Thymus (tissue), 11 donors: ENCODE measurements at regions not wholly inside any gene's neighbourhood (a gene's known extent, or its start where the extent isn't known, plus 50 kb on each side); places are given as distances from the start of the nearest gene placed in this dataset.
"Not testable (repeated sequence)": the region's sequence is repeated elsewhere in the genome, so short reads cannot be mapped to it uniquely, and the experiment has no call there.

ENCODE experiments used
- DNase-seq, 9 donors: peaks; one replicate each; pipeline ENCODE4 v3.0.0-alpha.2; 2013; ENCODE audit warnings: low spot score in 9 of 9, low read depth in 6 of 9, missing footprints in 1 of 9
- H3K27ac ChIP-seq, 2 donors: one replicate each; pipeline ENCODE4 v1.5.1; 2013; ENCODE audit warnings: control low read depth in 1 of 2, low read depth in 1 of 2, low read length in 1 of 2, mild to moderate bottlenecking in 1 of 2, moderate library complexity in 1 of 2
- H3K27me3 ChIP-seq, 2 donors: one replicate each; pipeline ENCODE4 v1.5.1; 2013; ENCODE audit warnings: low read length in 1 of 2; ENCODE audit not compliant: control insufficient read depth in 2 of 2, insufficient read depth in 1 of 2
- H3K36me3 ChIP-seq, 2 donors: one replicate each; pipeline ENCODE4 v1.5.1; 2013; ENCODE audit warnings: low read length in 1 of 2, mild to moderate bottlenecking in 1 of 2, moderate library complexity in 1 of 2; ENCODE audit not compliant: control insufficient read depth in 2 of 2, insufficient read depth in 2 of 2
- H3K4me1 ChIP-seq, 2 donors: one replicate each; pipeline ENCODE4 v1.5.1; 2013; ENCODE audit warnings: low read length in 2 of 2; ENCODE audit not compliant: control insufficient read depth in 2 of 2, insufficient read depth in 2 of 2
- H3K4me3 ChIP-seq, 2 donors: one replicate each; pipeline ENCODE4 v1.5.1; 2013; ENCODE audit warnings: low read length in 2 of 2, control low read depth in 1 of 2, mild to moderate bottlenecking in 1 of 2
- H3K9me3 ChIP-seq, 2 donors: one replicate each; pipeline ENCODE4 v1.5.1; 2013; ENCODE audit warnings: low read length in 1 of 2, mild to moderate bottlenecking in 1 of 2; ENCODE audit not compliant: control insufficient read depth in 2 of 2, insufficient read depth in 1 of 2
- WGBS: extraction: QIAGEN DNeasy Blood & Tissue Kit; methylation state at CpG from one replicate; pipeline ENCODE4 v1.1.7; 2013; 5-methylcytosine and 5-hydroxymethylcytosine counted together
- donor health status: healthy.

- DNase-seq, H3K27me3 ChIP-seq, H3K9me3 ChIP-seq, H3K36me3 ChIP-seq, H3K4me3 ChIP-seq, H3K4me1 ChIP-seq, H3K27ac ChIP-seq: not testable (repeated sequence)
- 92% methylated on average over 19 of the region's 19 CpGs for WGBS
Measured at GRCh38 chr16:29203933-29204805, 202.3 kb downstream of the NPIPB11 start.

DNA sequence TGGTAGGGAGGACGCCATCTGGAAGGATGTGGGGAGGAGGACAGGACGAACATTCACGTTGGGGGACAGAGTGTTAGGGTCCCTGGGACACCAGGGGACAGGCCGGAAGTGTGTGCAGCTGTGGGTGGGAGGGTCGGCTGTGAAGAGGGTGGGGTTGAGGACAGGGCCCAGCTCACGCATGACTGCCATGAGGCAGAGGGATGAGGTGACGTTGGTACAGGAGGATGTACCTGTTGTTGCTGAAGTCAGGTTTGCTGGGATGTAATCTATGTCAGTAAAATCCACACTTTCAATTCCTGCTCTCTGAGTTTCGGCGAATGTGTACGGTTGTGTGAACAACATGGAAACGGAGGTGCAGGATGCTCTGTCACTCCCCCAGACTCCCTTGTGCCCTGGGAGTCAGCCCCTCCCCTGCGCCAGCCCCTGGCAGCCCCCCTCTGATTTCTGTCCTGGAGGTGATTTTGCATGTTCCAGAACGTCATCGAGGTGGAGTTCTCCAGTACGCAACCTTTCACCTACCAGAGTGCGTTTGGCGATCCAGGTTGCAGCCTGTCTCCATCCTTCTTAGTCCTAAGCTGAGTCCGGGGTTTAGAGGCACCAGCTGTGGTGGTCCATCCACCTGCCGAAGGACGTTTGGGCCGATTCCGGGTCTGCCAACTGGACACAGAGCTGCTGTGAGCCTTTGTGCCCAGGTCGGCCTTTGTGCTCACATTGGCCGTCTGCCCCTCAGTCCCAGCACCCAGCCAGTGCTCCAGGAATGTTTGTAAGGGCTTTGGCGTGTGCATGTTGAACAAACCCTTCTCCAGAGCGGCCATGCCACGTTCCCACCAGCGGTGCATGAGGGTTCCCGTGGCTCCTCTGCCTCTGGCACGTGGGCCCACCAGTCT, 203.2 kb downstream of the NPIPB11 start:
- not testable (repeated sequence) for H3K4me1 ChIP-seq, H3K9me3 ChIP-seq, H3K27me3 ChIP-seq, H3K36me3 ChIP-seq, H3K27ac ChIP-seq, DNase-seq, H3K4me3 ChIP-seq
- whole genome bisulfite sequencing, result 96% methylated on average over 30 of the region's 30 CpGs

DNA sequence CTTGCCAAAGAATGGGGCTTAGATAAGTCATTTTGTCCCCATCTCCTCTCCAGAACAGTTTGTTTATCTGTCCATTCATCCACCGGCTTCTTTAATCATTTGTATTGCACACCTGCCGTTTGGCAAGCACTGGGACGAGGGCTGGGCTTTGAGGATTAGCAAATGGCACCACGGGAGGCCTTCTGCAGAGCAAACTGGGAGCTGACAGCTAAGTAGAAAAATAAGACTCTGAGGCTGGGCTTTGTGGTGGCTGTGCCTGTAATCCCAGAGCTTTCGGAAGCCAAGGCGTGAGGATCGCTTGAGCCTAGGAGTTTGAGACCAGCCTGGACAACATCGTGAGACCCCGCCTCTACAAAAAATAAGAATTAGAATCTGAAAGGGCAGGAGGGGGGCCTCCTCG, 203.9 kb downstream of the NPIPB11 start:
- H3K36me3 ChIP-seq, DNase-seq, H3K4me3 ChIP-seq, H3K27ac ChIP-seq, H3K4me1 ChIP-seq, H3K9me3 ChIP-seq, H3K27me3 ChIP-seq: not testable (repeated sequence)
- 94% methylated on average over 10 of the region's 10 CpGs for WGBS

GRCh38 chr16:29202025-29202632, 204.4 kb downstream of the NPIPB11 start:
- not testable (repeated sequence) for H3K36me3 ChIP-seq, DNase-seq, H3K27me3 ChIP-seq, H3K27ac ChIP-seq, H3K4me3 ChIP-seq, H3K4me1 ChIP-seq, H3K9me3 ChIP-seq
- 89% methylated on average over 8 of the region's 8 CpGs for WGBS

- H3K4me1 ChIP-seq, H3K4me3 ChIP-seq, H3K9me3 ChIP-seq, H3K36me3 ChIP-seq, DNase-seq, H3K27ac ChIP-seq, H3K27me3 ChIP-seq: not testable (repeated sequence)
- 90% methylated on average over 25 of the region's 25 CpGs for WGBS
Measured at GRCh38 chr16:29201296-29202024, 205.1 kb downstream of the NPIPB11 start.

- H3K4me1 ChIP-seq, DNase-seq, H3K27me3 ChIP-seq, H3K9me3 ChIP-seq, H3K27ac ChIP-seq, H3K4me3 ChIP-seq, H3K36me3 ChIP-seq: not testable (repeated sequence)
- WGBS, result 90% methylated on average over 9 of the region's 9 CpGs
Measured at GRCh38 chr16:29200681-29201080, 205.8 kb downstream of the NPIPB11 start.

DNA sequence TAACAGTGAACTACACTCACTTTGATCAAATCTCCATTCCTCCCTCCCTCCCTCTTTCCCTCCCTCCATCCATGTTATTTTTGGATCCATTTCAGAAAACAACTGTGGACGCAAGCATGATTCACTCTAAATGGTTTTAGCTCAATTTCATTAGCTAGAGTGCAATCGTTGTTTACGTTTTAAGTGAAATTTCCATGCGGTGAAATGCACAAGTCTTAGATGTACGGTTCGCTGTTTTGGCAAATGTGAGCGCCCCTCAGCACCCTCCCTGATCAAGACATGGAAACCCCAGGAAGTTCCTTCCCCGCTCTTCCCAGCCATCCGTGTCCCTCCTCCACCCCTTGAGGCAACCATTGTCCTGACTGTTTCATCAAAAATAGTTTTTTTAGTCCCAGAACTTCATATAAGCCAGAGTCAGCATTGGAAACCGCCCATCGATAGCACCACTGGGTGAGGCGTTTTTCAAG, 206.3 kb downstream of the NPIPB11 start:
- H3K9me3 ChIP-seq, H3K4me3 ChIP-seq, DNase-seq, H3K4me1 ChIP-seq, H3K36me3 ChIP-seq, H3K27me3 ChIP-seq: not testable (repeated sequence)
- WGBS, result 96% methylated on average over 11 of the region's 12 CpGs
- H3K27ac ChIP-seq, result peak overlapping the region in 1 of 2 donors; percentile 2

DNA sequence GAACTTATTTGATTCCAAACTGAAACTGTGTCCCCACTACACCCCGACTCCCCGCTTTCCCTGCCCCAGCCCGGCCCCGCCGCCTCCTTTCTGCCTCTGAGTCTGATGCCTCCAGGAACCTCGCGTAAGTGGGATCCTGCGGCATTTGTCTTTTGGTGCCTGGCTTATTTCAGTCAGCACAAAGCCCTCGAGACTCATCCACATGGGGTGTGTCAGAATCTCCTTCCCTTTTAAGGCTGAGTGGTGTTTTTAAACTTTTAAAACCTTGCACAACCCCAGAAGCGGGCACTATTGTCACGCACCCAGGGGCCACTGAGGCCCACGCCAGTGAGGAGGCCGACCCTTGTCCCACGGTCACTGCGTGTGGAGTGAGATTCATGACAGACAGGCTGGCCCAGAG, 206.9 kb downstream of the NPIPB11 start:
- not testable (repeated sequence) for H3K4me1 ChIP-seq, H3K27me3 ChIP-seq, DNase-seq, H3K36me3 ChIP-seq, H3K4me3 ChIP-seq, H3K9me3 ChIP-seq
- WGBS, result 92% methylated on average over 15 of the region's 15 CpGs
- H3K27ac ChIP-seq, result peak overlapping the region in 1 of 2 donors; percentile 37
